Uterus (tissue), 3 donors: ENCODE measurements at regions not wholly inside any gene's neighbourhood (a gene's known extent, or its start where the extent isn't known, plus 50 kb on each side); places are given as distances from the start of the nearest gene placed in this dataset.

Experiments used
- DNase-seq, 2 donors: peaks; one replicate each; pipeline ENCODE4 v3.0.0-alpha.2; 2019 to 2020
- H3K27ac ChIP-seq, 2 donors: fragments of 200-600 bp; sonication (generic); 1 replicate in 1 of 2; 2 replicates in 1 of 2; pipeline ENCODE4 v1.5.1; 2016 to 2018
- H3K27me3 ChIP-seq, 2 donors: fragments of 200-600 bp; sonication (generic); one replicate each; pipeline ENCODE4 v1.5.1; 2018 to 2019; ENCODE audit warnings: control low read depth in 1 of 2
- H3K36me3 ChIP-seq, 2 donors: fragments of 200-600 bp; sonication (generic); one replicate each; pipeline ENCODE4 v1.5.1; 2019; ENCODE audit warnings: control low read depth in 1 of 2
- H3K4me1 ChIP-seq, 2 donors: fragments of 200-600 bp; sonication (generic); one replicate each; pipeline ENCODE4 v1.5.1; 2018 to 2019; ENCODE audit warnings: control low read depth in 1 of 2
- H3K4me3 ChIP-seq, 2 donors: fragments of 200-600 bp; sonication (generic); 1 replicate in 1 of 2; 2 replicates in 1 of 2; pipeline ENCODE4 v1.5.1; 2018 to 2019; ENCODE audit warnings: mild to moderate bottlenecking in 1 of 2
- H3K9me3 ChIP-seq, 2 donors: fragments of 200-600 bp; sonication (generic); one replicate each; pipeline ENCODE4 v1.5.1; 2019; ENCODE audit warnings: control low read depth in 1 of 2
- CTCF ChIP-seq, 4 experiments: fragments of 200-600 bp in 2 of 4; fragments of 450-650 bp in 2 of 4; sonication (generic) in 2 of 4; IDR thresholded peaks; one replicate each; pipeline ENCODE4 v1.5.1; 2016 to 2019; ENCODE audit warnings: antibody characterized with exemption in 4 of 4, mild to moderate bottlenecking in 2 of 4, moderate library complexity in 1 of 4
- POLR2A ChIP-seq, 2 donors: fragments of 450-650 bp; IDR thresholded peaks; one replicate each; pipeline ENCODE4 v1.6.1; 2016; ENCODE audit warnings: antibody characterized with exemption in 2 of 2, mild to moderate bottlenecking in 1 of 2, moderate library complexity in 1 of 2
- intact Hi-C: fragments of 100-400 bp; cut with DNase I; formaldehyde crosslinking; loops from one replicate; pipeline ENCODE4 v1.15.1; 2023; ENCODE audit warnings: low total_unique reads
- donor health status: DM: yes; HTN: yes; CAD: no.

DNA sequence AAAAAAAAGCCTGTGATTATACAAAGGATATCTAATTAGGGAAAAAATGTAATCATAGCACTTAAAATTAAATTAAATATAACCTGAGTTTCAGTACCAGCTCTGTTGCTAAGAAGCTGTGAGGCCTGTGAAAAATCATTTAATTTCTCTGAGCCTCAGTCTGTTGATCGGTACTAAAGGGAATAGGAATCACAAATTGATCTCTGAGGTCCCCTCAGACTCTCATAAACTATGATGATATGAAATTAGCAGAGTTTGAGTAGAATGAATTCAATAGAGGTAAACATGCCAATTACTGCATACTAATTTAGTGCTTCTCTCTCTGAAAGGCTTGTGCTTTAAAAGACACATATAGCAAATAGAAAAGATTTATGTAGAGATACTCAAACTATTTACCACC is 416.8 kb upstream of the NCAM2 start:
- Histone ChIP-seq H3K27me3 (no peaks in the 10 kb centered on the region), H3K9me3 (no peaks in the 10 kb centered on the region), H3K4me1 (no peaks in the 10 kb centered on the region), H3K27ac (no peak overlapping the region), H3K4me3 (no peak overlapping the region), H3K36me3 (no peaks in the 10 kb centered on the region)
- intact Hi-C loops, result no loop called here
- TF ChIP-seq POLR2A (IDR thresholded peaks at IDR 0.05) (no peak), CTCF (IDR thresholded peaks at IDR 0.05) (no peak)
- DNase-seq, result no peak

GRCh38 chr21:20591284-20591683 is 406.9 kb upstream of the NCAM2 start:
- no peak for TF ChIP-seq POLR2A (IDR thresholded peaks at IDR 0.05)
- no peak for TF ChIP-seq CTCF (IDR thresholded peaks at IDR 0.05)
- H3K9me3 ChIP-seq, result no peaks in the 10 kb centered on the region
- no peak overlapping the region for H3K27ac ChIP-seq
- DNase-seq, result no peak
- H3K4me1 ChIP-seq, result no peaks in the 10 kb centered on the region
- no peak overlapping the region for H3K4me3 ChIP-seq
- H3K36me3 ChIP-seq, result no peaks in the 10 kb centered on the region
- no peaks in the 10 kb centered on the region for H3K27me3 ChIP-seq
- intact Hi-C loops, result no loop called here

GRCh38 chr21:20592463-20592862 is 405.7 kb upstream of the NCAM2 start:
- intact Hi-C loops, result no loop called here
- no peak for TF ChIP-seq POLR2A (IDR thresholded peaks at IDR 0.05)
- no peak for TF ChIP-seq CTCF (IDR thresholded peaks at IDR 0.05)
- Histone ChIP-seq H3K27me3 (no peaks in the 10 kb centered on the region), H3K36me3 (no peaks in the 10 kb centered on the region), H3K4me1 (no peaks in the 10 kb centered on the region), H3K27ac (no peak overlapping the region), H3K4me3 (no peak overlapping the region), H3K9me3 (no peaks in the 10 kb centered on the region)
- DNase-seq, result no peak

DNA sequence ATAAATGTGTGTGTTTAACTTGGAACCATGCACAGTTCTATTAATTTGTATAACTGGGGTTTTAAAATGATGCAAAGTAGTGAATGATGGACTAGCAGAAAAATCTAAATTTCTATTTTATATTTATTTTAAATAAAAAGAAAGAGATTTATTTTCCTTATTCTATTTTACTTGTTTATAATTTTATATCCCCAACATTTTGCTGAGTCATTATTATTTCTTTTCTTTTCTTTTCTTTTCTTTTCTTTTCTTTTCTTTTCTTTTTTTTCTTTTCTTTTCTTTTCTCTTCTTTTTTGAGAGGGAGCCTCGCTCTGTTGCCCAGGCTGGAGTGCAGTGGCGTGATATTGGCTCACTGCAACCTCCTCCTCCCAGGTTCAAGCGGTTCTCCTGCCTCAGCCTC is 395.0 kb upstream of the NCAM2 start:
- Histone ChIP-seq H3K4me1 (no peaks in the 10 kb centered on the region), H3K36me3 (no peaks in the 10 kb centered on the region), H3K27me3 (no peaks in the 10 kb centered on the region), H3K4me3 (no peak overlapping the region), H3K9me3 (no peaks in the 10 kb centered on the region), H3K27ac (no peak overlapping the region)
- TF ChIP-seq POLR2A (IDR thresholded peaks at IDR 0.05), result no peak
- TF ChIP-seq CTCF (IDR thresholded peaks at IDR 0.05), result no peak
- intact Hi-C loops, result no loop called here
- no peak for DNase-seq

DNA sequence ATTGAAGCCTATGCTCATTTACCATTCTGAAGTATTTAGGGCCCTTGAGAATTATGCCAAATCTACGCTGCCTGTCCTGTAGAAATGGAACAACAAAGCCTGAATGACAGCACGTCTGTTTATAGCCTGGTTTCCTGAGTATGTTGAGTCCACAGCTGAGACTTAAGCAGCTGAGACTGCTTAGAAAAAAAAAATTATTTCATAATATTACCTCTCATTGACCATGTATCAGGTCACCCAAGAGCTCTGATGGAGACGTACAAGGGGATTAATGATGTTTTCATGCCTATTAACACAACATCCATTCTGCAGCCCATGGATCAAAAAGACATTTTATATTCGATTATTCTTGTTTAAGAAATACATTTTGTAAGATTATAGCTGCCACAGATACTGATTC is 387.2 kb upstream of the NCAM2 start:
- DNase-seq, result no peak
- Histone ChIP-seq H3K27me3 (no peaks in the 10 kb centered on the region), H3K36me3 (no peaks in the 10 kb centered on the region), H3K4me3 (no peak overlapping the region), H3K27ac (no peak overlapping the region), H3K9me3 (no peaks in the 10 kb centered on the region), H3K4me1 (no peaks in the 10 kb centered on the region)
- intact Hi-C loops, result no loop called here
- TF ChIP-seq POLR2A (IDR thresholded peaks at IDR 0.05) (no peak), CTCF (IDR thresholded peaks at IDR 0.05) (no peak)
